Heart left ventricle (tissue), 13 donors: ENCODE measurements at regions not wholly inside any gene's neighbourhood (a gene's known extent, or its start where the extent isn't known, plus 50 kb on each side); places are given as distances from the start of the nearest gene placed in this dataset.

Source experiments
- CTCF ChIP-seq, 12 donors: fragments of 200-600 bp; sonication (generic) in 4 of 12; IDR thresholded peaks; one replicate each; pipeline versions ENCODE4 v1.5.0 to v1.8.0; 2018 to 2022; ENCODE audit warnings: antibody characterized with exemption in 12 of 12, mild to moderate bottlenecking in 5 of 12
- POLR2A ChIP-seq, 2 donors: fragments of 450-650 bp; IDR thresholded peaks; one replicate each; pipeline ENCODE4 v1.6.1; 2017; ENCODE audit warnings: antibody characterized with exemption in 2 of 2, mild to moderate bottlenecking in 2 of 2, moderate library complexity in 2 of 2
- donor health status: ischemic (EF 13 %, LVEDD 7.1; RV severe dilation, severe dysfunction).
- donor health status: DM: no; HTN: yes; CAD: no.
- donor health status: DM: no; HTN: no; CAD: no.
- donor health status: ischemic (EF 25% LVEDD 6.9; RV normal size, moderate dysfunction).
- donor health status: ischemic (EF 25% LVEDD 5.7; RV mildly dilated, moderate dysfunction).
- donor health status: ischemic (EF 35%, LVEDD 5.7; RV mildly dilated, moderate dysfunction).
- donor health status: nonischemic (EF 11% LVEDD 7.7; RV severe dilation, severe dysfunction).
- donor health status: DM: yes; HTN: yes; CAD: no.
- donor health status: PGD.
- donor health status: ischemic (EF 29% LVEDD 5.4; RV normal size, mild dysfunction).
- donor health status: nonischemic (EF 23%, LVEDD 6.1; RV moderate dilation, normal function).

- TF ChIP-seq POLR2A (IDR thresholded peaks at IDR 0.05): no peak
- no peak for TF ChIP-seq CTCF (IDR thresholded peaks at IDR 0.05)
Observed at GRCh38 chr3:25139267-25139666, 288.8 kb upstream of the RARB start.
